ENCODE measurements at regions not wholly inside any gene's neighbourhood (a gene's known extent, or its start where the extent isn't known, plus 50 kb on each side); places are given as distances from the start of the nearest gene placed in this dataset.
A peak's percentile ranks its signal among the peaks of the same experiment; 100 is the strongest.
"Not testable (repeated sequence)": the region's sequence is repeated elsewhere in the genome, so short reads cannot be mapped to it uniquely, and the experiment has no call there.

DNA sequence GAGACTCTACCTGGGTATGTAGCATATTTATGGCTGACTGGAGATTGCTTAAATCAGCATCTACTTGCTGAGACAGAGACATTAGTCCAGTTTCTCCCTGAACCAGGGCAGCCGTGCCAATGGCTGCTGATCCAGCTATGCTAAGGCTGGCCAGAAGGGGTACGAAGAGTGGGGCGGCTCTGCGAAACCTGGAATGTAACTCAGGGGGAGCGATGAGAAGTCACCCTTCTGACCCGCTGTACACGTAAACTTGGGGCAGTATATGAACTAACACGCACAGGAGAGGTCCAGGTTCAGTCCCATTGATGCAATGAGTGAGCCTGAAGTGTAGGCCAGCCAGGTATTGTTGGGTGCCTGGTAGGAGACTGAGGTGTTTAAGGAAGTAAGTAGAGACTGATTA lies 73.7 kb downstream of the PRR15 start:
- H3K27ac Mint-ChIP-seq (ENCODE audit: unreplicated experiment) = no peak overlapping the region
- DNase-seq (ENCODE audit: extremely low spot score, unreplicated experiment) = no peak
- no peaks in the 10 kb centered on the region for H3K9me3 Mint-ChIP-seq (ENCODE audit: unreplicated experiment)
- no peak overlapping the region for H3K4me3 Mint-ChIP-seq (ENCODE audit: unreplicated experiment)
- H3K4me1 Mint-ChIP-seq (ENCODE audit: unreplicated experiment) = peaks cover 19% of the 10 kb centered on the region
- TF ChIP-seq, protein P1, sequence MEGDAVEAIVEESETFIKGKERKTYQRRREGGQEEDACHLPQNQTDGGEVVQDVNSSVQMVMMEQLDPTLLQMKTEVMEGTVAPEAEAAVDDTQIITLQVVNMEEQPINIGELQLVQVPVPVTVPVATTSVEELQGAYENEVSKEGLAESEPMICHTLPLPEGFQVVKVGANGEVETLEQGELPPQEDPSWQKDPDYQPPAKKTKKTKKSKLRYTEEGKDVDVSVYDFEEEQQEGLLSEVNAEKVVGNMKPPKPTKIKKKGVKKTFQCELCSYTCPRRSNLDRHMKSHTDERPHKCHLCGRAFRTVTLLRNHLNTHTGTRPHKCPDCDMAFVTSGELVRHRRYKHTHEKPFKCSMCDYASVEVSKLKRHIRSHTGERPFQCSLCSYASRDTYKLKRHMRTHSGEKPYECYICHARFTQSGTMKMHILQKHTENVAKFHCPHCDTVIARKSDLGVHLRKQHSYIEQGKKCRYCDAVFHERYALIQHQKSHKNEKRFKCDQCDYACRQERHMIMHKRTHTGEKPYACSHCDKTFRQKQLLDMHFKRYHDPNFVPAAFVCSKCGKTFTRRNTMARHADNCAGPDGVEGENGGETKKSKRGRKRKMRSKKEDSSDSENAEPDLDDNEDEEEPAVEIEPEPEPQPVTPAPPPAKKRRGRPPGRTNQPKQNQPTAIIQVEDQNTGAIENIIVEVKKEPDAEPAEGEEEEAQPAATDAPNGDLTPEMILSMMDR (IDR thresholded peaks at IDR 0.05) = no peak
- no peaks in the 10 kb centered on the region for H3K36me3 Mint-ChIP-seq (ENCODE audit: unreplicated experiment)
- no peaks in the 10 kb centered on the region for H3K27me3 Mint-ChIP-seq (ENCODE audit: unreplicated experiment)

DNA sequence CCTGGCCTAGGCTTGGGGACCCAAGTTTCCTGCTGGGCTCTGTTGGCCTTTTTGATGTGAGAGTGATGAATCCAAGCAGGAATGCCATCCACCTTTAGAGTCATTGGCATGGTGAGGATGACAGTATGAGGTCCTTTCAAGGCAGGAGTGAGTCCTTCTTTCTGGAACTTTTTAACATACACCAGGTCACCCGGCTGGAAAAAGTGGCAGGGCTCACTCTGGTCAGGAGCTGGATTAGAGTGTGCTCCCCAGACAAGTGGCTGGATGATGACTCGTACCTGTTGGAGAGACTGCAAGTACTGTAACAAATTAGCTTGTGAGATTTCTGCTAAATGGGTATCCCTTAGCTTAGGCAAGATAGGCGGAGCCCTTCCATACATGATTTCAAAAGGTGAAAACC lies 75.2 kb downstream of the PRR15 start:
- not testable (repeated sequence) for DNase-seq (ENCODE audit: extremely low spot score, unreplicated experiment); H3K4me3 Mint-ChIP-seq (ENCODE audit: unreplicated experiment); H3K27ac Mint-ChIP-seq (ENCODE audit: unreplicated experiment); H3K27me3 Mint-ChIP-seq (ENCODE audit: unreplicated experiment); H3K36me3 Mint-ChIP-seq (ENCODE audit: unreplicated experiment); H3K9me3 Mint-ChIP-seq (ENCODE audit: unreplicated experiment)
- H3K4me1 Mint-ChIP-seq (ENCODE audit: unreplicated experiment) = peaks cover 29% of the 10 kb centered on the region

DNA sequence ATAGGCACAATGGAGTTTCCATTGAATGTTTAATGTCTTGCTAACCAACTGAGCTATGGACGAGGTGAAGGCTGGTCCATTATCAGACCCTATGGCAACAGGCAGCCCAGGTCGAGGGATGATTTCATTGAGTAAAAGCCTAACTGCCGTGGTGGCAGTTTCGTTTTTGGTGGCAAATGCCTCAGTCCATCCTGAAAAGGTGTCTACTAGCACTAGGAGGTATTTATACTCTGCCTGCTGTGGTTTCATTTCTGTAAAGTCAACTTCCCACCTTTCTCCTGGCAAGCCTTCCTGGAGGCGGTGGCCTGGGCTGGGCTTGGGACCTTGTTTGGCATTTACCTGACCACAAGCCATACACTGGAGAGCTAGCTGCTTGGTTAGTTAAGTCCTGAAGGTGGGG lies 75.8 kb downstream of the PRR15 start:
- Mint-ChIP-seq H3K27ac (ENCODE audit: unreplicated experiment) (no peak overlapping the region), H3K9me3 (ENCODE audit: unreplicated experiment) (no peaks in the 10 kb centered on the region), H3K27me3 (ENCODE audit: unreplicated experiment) (no peaks in the 10 kb centered on the region), H3K4me1 (ENCODE audit: unreplicated experiment) (peaks cover 29% of the 10 kb centered on the region), H3K4me3 (ENCODE audit: unreplicated experiment) (no peak overlapping the region), H3K36me3 (ENCODE audit: unreplicated experiment) (no peaks in the 10 kb centered on the region)
- TF ChIP-seq, protein P1 (IDR thresholded peaks at IDR 0.05) = no peak
- DNase-seq (ENCODE audit: extremely low spot score, unreplicated experiment) = no peak

DNA sequence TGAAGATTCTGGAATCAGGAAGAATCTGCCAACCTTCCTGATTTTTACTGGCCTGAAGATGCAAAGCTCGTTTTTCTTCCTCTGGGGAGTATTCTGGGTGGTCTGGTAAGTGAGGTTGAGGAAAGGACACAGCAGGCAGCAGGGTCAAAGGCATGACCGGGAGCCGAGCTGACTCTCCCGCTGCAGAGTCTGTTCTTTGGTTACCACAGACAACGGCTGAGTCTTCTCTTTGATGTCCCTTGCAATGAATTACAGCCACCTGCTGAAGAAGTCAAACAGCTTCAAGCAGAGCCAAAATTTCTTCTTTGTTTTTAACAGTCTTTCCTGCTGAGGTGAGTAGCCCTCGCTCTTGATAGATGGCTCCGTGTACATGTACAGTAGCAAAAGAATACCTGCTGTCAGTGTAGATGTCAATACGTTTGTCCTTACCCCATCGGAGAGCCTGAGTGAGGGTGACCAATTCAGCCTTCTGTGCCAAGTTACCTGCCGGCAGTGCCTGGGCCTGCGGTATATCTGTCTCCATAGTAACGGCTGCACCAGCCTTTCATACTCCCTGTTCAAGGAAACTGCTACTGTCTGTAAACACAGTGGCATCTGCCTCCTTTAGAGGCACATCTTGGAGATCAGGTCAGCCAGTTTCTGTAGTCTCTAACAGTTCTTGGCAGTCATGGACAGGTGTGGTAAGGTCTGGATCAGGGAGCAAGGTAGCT lies 76.4 kb downstream of the PRR15 start:
- no peak for DNase-seq (ENCODE audit: extremely low spot score, unreplicated experiment)
- Mint-ChIP-seq H3K4me1 (ENCODE audit: unreplicated experiment) (peaks cover 29% of the 10 kb centered on the region), H3K36me3 (ENCODE audit: unreplicated experiment) (no peaks in the 10 kb centered on the region), H3K27ac (ENCODE audit: unreplicated experiment) (no peak overlapping the region), H3K9me3 (ENCODE audit: unreplicated experiment) (no peaks in the 10 kb centered on the region), H3K4me3 (ENCODE audit: unreplicated experiment) (no peak overlapping the region), H3K27me3 (ENCODE audit: unreplicated experiment) (no peaks in the 10 kb centered on the region)
- TF ChIP-seq, protein P1 (IDR thresholded peaks at IDR 0.05) = no peak

DNA sequence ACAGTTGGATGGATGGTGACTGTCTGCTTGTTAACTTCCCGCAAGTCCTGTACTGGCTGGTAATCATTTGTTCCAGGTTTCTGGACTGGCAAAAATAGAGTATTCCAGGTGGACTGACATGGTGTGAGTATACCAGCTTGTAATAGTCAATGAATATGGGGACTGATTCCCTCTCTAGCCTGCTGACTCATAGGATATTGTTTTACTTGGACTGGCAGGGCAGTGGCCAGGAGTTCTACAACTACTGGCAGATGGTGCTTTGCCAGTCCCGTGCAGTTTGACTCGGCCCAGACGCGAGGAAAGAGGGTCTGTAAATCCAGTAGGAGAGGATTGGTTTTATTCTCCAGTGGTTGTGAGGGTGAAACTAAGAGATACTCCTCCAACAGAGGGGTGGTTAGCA lies 78.0 kb downstream of the PRR15 start:
- TF ChIP-seq, protein P1 (IDR thresholded peaks at IDR 0.05) = no peak
- Mint-ChIP-seq H3K27ac (ENCODE audit: unreplicated experiment) (peak overlapping the region; percentile 66), H3K9me3 (ENCODE audit: unreplicated experiment) (no peaks in the 10 kb centered on the region), H3K27me3 (ENCODE audit: unreplicated experiment) (no peaks in the 10 kb centered on the region), H3K4me1 (ENCODE audit: unreplicated experiment) (peaks cover 29% of the 10 kb centered on the region), H3K36me3 (ENCODE audit: unreplicated experiment) (no peaks in the 10 kb centered on the region), H3K4me3 (ENCODE audit: unreplicated experiment) (no peak overlapping the region)
- DNase-seq (ENCODE audit: extremely low spot score, unreplicated experiment) = no peak

Data from osteocyte (in vitro differentiated cells).